Middle frontal gyrus (tissue), 1 donor: ENCODE measurements at regions not wholly inside any gene's neighbourhood (a gene's known extent, or its start where the extent isn't known, plus 50 kb on each side); places are given as distances from the start of the nearest gene placed in this dataset.
"Not testable (repeated sequence)": the region's sequence is repeated elsewhere in the genome, so short reads cannot be mapped to it uniquely, and the experiment has no call there.

Experiments
- DNase-seq: peaks from one replicate; pipeline ENCODE4 v3.0.0-alpha.2; 2015; ENCODE audit warnings: low spot score; ENCODE audit errors: extremely low spot score

DNA sequence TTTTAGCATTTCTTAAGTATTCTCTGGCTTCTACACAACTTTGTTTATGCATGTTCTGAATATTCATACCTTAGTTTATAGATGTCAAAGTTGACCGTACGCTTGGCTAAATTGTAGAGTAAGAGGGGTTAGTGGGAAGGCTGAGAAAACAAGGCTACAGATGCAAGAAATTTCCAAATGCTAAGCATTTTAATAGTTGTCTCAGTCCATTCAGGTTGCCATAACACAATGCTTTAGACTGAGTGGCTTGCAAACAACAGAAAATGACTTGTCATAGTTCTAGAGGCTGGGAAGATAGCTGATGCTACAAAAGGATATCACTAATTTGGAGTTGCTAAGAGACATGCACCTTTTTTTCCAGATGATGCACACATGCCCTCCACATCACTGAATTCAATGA is 53.0 kb upstream of the C1QTNF3 start:
- DNase-seq, result not testable (repeated sequence)

DNA sequence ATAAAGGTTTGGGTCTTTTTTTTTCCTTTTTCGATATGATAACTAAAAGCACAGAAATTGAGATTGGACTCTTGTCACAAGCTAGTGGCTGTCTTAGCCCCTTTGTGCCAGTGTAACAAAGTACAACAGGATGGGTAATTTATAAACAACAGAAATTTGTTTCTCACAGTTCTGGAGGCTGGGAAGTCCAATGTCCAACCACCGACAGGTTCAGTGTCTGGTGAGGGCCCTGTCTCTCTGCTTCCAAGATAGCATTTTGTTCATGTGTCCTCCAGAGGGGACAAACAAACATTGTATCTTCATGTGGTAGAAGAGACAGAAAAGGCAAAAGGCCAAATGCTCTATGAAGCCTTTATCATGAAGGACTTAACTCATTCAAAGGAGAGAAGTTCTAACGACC is 56.9 kb upstream of the C1QTNF3 start:
- not testable (repeated sequence) for DNase-seq

DNA sequence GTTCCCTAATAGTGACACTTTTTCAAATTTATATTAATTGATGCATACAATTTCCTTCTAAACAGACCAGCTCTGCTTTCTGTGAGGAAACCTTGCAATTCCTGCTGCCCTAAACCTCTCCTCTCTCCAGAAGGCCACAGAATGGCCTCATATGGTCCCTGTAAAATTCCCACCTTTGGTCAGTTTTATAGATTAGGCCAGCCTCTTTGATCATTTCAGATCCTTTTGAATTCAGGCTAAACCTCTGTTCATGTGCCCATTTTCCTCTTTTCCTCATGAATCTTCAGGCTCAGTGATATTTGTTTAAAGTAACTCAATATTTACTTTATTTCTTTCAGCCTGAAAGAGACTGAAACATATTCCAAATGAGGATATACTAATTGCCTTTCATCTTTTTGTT is 58.6 kb upstream of the C1QTNF3 start:
- not testable (repeated sequence) for DNase-seq

DNA sequence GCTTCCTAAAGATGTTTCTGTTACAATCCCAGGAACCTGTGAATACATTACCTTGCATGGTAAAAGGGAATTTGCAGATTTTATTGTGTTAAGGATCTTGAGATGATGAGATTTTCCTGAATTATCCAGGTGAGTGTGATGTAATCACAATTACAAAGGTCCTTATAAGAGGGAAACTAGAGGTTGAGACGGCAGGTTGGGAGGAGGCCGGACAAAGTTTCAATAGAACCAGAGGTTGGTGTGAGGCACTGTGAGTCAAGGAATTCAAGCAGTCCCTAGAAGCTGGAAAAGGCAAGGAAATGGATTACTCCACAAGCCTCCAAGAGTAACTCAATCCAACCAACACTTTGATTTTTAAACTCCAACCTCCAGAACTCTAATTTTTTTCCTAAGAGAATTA is 65.9 kb upstream of the C1QTNF3 start:
- DNase-seq, result not testable (repeated sequence)

DNA sequence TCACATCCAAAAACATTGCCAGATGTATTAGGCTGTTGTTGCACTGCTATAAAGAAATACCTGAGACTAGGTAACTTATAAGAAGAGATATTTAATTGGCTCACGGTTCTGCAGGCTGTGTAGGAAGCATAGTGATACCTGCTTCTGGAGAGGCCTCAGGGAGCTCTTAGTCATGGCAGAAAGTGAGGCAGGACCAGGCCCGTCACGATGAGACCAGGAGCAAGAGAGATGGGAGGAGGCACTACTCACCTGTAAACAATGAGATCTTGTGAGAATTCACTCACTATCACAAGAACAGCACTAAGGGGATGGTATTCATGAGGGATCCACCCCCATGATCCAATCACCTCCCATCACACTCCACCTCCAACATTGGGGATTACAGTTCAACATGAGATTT is 81.3 kb upstream of the C1QTNF3 start:
- DNase-seq, result not testable (repeated sequence)

DNA sequence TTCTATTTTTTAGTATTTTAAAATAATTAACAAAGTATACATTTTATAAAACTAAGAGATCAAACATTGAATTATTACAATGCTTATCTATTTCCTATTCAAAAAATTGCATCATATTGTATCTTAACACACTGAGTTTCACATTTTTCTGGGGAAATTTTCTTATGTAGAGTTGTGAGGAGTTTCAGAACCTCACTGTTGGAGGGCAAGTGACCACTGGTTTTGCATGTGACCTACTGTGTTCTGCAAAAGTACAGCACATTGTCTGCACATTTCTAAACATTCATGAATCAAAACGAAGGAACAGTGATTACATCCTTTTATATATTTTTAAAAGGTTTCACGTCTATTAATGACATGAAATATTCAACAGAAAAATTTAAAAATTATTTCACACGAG is 82.3 kb upstream of the C1QTNF3 start:
- DNase-seq, result not testable (repeated sequence)

DNA sequence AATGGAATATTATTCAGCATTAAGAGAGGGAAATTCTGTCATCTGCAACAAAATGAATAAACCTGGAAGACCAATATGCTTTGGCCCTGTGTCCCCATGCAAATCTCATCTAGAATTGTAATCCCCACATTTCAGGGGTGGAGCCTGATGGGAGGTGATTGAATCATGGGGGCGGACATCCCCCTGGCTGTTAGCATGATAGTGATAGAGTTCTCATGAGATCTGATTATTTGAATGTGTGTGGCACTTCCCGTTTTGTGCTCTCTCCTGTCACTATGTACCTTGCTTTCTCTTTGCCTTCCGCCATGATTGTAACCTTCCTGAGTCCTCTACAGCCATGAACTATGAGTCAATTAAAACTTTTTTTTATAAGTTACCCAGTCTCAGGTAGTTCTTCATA is 83.7 kb upstream of the C1QTNF3 start:
- not testable (repeated sequence) for DNase-seq

DNA sequence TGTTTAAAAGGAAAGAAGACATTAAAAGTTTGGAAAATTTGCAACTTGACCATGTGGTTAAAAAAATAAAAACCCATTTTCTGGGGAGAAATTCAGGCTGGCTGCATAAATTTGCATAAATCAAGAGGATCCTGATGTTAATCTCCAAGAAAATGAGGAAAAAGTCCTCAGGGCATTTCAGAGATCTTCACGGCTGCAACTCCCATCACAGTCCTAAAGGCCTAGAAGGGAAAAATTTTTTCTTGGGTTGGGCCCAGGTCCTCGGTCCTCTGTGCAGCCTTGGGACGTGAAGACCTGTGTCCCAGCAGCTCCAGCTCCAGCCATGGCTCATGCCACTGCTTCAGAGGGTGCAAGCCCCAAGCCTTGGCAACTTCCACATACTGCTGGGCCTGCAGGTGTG is 84.8 kb upstream of the C1QTNF3 start:
- not testable (repeated sequence) for DNase-seq

DNA sequence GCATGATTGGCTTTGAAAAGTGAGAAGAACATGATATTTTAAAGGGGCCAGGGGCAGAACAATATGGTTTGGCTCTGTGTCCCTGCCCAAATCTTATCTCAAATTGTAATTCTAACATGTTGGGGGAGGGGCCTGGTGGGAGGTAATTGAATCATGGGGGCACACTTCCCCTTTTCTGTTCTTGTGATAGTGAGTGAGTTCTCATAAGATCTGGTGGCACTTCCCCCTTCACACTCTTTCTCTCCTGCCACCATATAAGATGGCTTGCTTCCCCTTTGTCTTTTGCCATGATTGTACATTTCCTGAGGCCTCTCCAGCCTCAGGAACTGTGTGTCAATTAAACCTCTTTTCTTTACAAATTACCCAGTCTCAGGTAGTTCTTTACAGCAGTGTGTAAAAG is 85.9 kb upstream of the C1QTNF3 start:
- DNase-seq, result not testable (repeated sequence)

DNA sequence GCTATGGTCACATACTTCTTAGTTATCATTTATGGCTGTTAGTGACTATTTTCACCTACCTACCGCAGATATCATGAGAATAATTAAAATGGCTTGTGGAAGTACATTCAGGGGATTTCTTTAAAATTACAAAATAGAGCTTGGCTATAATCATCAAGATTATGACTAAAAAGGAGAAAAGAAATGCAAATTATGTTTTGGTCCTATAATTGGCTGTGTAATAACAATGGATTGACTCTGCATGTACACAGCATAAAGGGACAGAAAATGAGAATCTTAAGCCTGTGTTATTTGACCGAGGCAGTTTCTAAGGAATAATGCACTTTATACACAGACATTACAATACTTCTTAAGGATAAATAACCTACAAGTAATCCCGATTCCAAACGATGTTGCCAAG is 112.0 kb upstream of the C1QTNF3 start:
- not testable (repeated sequence) for DNase-seq

DNA sequence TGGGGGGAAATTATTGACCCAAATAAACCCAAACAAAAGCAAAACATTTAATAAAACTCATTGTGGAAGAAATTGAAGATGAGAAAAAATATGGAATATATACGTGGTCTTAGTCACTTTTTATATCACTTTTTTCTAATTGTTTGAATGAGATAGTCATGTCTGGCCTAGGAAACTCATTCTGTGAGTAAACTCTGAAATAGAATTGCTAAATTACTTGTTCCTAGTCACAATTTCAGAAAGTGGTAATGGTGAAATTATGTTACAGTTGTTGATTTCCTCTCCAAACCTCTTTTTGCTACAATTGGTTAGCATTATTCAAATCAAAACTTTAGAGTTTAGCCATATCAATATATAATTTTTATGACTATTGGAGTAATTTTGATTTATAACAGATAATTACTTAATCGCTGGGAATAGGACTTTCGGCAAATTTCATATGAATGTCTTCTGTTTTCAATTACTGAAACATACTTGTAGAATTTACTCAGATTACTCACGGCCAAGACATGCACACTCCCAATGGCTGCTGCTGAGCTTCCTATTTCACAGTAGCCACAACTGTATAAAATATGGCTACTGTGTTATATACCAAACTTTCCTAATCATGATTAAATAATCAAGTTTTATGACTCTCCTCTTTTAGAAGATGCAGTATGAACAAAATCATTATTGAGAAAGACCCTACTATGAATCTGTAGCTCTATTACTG is 113.8 kb upstream of the C1QTNF3 start:
- DNase-seq, result not testable (repeated sequence)

DNA sequence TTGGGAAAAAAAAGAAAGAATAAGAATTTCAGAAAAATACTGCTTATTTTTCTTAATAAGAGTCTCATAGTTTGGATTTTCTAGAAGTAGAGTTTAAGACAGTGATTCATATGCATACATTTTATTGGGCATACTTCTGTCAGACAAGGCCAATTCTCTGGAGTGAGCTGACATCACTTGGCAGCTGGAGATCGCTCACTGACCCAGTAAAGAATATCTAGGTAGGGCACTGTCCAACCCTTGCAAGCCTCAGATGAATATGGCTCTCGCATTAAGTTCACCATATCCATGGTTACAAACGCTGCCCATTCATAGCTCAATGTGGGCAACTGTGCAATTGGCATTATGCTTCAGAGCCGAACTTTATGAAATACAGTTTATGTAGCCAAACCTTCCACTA is 117.9 kb upstream of the C1QTNF3 start:
- DNase-seq, result not testable (repeated sequence)

DNA sequence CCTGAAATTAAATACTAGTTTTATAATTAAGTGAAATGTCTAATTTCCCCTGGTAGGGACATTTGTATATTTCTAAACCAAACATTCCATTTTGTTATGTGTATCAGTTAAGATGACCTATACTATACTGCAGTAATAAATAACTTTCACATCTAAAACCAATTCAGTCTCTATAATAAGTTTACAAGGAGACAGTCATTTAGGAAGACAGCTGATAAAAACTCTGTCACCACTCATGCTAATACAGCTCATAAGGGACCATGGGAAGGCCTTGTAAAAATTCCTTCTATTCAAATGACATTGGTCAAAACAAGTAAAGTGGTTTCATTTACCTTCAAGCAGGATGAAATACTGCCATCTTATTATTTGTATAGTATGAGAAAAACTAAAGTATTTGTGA is 128.4 kb upstream of the C1QTNF3 start:
- not testable (repeated sequence) for DNase-seq

DNA sequence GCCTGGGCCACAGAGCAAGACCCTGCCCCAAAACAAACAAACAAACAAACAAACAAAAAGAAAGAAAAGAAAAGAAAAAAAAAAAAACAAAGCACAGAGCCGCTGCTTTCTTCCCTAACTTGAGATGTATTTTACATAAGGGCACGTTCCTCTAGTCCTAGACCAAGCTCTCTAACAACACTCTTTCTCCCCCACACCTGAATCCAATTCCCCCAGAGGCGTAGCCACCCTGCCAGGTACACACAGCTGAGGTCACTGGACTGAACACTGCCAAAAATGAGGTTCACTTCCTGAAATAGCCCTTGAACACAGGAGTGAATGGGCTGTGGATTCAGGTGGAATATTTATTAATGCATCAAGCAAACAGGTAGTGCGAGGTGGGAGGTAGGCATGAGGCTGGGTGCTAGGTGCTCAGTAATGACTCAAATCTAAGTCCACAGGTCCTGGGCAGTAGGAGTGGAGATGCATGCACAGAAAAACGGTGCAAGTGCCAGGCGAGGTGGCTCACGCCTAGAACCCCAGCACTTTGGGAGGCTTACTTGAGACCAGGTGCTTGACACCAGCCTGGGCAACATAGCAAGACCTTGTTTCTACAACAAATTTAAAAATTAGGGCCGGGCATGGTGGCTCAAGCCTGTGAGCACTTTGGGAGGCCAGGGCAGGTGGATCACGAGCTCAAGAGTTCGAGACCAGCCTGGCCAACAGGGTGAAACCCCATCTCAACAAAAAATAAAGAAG is 136.6 kb upstream of the C1QTNF3 start:
- DNase-seq, result not testable (repeated sequence)

DNA sequence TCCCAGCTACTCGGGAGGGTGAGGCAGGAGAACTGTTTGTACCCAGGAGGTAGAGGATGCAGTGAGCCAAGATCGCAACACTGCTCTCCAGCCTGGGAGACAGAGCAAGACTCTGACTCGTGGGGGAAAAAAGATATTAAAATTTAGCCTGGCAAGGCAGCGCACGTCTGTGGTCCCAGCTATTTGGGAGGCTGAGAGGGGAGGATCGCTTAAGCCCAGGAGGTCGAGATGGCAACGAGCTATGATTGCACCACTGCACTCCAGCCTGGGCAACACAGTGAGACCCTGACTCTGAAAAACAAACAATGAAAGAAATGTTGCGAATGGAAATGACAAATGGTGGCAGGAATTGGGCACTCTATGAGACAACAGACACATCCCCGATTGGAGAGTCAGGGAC is 137.2 kb upstream of the C1QTNF3 start:
- DNase-seq, result not testable (repeated sequence)

DNA sequence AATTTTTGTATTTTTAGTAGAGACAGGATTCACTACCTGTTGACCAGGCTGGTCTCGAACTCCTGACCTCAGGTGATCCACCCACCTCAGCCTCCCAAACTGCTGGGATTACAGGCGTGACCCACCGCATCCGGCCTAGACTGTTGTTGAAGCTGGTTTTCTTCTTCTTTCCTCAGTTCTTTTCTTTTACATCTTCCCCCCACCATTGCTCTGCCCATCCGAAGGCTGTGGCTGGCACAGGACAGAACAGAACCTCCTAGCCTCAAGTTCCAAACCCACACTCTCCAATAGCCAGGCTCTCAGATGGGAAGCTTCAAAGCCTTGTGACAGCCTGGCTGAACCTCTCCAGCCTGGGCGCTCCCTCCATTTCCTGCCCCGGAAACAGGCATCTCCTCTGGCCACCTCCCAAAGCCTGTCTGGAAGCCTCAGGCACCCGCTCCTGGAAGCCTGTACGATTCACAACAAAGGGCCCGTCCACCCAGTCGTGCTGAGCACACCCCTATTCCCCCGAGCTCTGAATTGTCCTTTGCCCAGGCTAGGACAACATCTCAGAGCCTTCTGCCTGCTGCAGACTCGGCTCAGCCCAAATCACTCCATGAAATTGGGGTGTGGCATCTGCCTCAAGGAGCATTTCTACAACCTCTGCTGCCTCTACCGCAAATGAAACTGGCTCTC is 138.1 kb upstream of the C1QTNF3 start:
- DNase-seq, result not testable (repeated sequence)

DNA sequence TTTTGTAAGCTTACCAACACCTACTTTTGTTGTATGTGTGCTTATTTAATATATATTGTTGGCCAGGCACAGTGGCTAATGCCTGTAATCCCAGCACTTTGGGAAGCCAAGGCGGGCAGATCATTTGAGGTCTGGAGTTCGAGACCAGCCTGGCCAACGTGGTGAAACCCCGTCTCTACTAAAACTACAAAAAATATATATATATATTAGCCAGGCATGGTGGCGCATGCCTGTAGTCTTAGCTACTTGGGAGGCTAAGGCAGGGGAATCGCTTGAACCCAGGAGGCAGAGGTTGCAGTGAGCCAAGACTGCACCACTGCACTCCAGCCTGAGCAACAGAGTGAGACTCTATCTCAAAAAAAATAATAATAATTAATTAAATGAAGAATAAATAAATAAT is 142.0 kb upstream of the C1QTNF3 start:
- not testable (repeated sequence) for DNase-seq

DNA sequence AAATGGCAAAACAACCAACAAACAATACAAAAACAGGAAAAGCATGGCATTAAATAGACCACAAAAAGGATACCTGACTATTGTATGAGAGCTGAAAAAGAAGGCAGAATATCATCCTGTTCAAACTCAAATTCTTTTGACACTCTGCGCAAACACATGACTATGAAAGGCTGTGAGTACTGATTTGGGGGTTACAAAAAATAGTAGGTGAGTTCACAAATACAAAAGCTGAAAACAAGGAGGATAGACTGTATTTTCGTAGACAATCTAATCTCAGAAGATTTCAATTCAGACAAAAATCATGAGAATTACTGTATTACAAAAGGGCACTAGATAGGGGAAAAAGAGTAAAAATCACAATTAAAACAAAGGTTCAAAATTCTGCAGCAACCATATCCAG is 142.6 kb upstream of the C1QTNF3 start:
- not testable (repeated sequence) for DNase-seq

DNA sequence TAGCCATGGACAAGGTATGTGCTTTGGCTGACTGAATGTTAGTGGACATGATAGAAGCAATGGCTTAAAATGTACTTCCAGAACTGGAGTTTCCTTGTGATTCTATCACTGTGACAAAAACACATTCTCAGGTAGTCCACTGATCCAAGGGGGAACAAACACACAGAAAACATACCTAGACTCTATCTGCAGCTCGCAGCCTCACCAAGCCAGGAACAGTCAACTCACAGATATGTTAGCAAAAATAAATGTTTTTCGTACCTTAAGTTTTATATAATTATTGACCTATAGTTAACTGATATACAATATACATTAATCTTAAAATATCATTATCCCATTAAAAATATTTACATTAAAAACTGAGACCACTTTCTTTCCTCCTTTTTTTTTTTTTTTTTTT is 143.1 kb upstream of the C1QTNF3 start:
- not testable (repeated sequence) for DNase-seq

DNA sequence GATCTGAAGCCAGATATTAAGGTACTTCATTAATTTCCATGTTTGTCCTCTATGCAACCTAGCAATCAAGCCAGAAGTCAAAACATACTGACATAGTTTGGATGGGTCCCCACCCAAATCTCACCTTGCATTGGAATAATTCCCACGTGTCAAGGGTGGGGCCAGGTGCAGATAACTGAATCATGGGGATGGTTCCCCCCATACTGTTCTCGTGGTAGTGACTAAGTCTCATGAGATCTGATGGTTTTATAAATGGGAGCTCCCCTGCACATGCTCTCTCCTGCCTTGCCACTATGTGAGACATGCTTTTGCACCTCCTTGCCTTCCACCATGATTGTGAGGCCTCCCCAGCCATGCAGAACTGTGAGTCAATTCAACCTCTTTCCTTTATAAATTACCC is 143.9 kb upstream of the C1QTNF3 start:
- not testable (repeated sequence) for DNase-seq

DNA sequence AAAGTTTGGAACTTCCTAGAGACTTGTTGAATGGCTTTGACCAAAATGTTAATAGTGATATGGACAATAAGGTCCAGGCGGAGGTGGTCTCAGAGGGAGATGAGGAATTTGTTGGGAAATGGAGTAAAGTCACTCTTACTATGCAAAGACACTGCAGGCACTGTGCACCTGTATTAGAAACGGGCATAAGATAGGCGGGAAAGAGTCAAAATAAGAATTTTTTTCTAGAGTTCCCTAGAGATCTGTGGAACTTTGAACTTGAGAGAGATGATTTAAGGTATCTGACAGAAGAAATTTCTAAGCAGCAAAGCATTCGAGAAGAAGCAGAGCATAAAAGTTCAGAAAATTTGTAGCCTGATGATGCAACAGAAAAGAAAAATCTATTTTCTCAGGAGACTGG is 144.4 kb upstream of the C1QTNF3 start:
- DNase-seq, result not testable (repeated sequence)
